ENCODE measurements at regions not wholly inside any gene's neighbourhood (a gene's known extent, or its start where the extent isn't known, plus 50 kb on each side); places are given as distances from the start of the nearest gene placed in this dataset.
"Not testable (repeated sequence)": the region's sequence is repeated elsewhere in the genome, so short reads cannot be mapped to it uniquely, and the experiment has no call there.

GRCh38 chr18:11377766-11378540 is 228.6 kb upstream of the PIEZO2 start:
- Histone ChIP-seq H3K27me3 (ENCODE audit: control insufficient read depth, insufficient read depth, low read length) (no peaks in the 10 kb centered on the region), H3K9ac (ENCODE audit: low read length) (no peak overlapping the region), H3K36me3 (ENCODE audit: control insufficient read depth, insufficient read depth, low read length) (no peaks in the 10 kb centered on the region), H3K27ac (ENCODE audit: low read depth, low read length) (no peak overlapping the region), H3K9me3 (ENCODE audit: control insufficient read depth, insufficient read depth, low read depth, low read length) (peaks cover 5% of the 10 kb centered on the region), H3K4me1 (ENCODE audit: control insufficient read depth, insufficient read depth, low read length) (no peaks in the 10 kb centered on the region), H3K4me3 (ENCODE audit: low read depth, low read length) (no peak overlapping the region)

- no peaks in the 10 kb centered on the region for H3K27me3 ChIP-seq (ENCODE audit: control insufficient read depth, insufficient read depth, low read length)
- H3K27ac ChIP-seq (ENCODE audit: low read depth, low read length), result no peak overlapping the region
These were observed 222.8 kb upstream of the PIEZO2 start for GRCh38 chr18:11372163-11372562.

GRCh38 chr18:11369556-11369955 is 220.2 kb upstream of the PIEZO2 start:
- no peak overlapping the region for H3K4me3 ChIP-seq (ENCODE audit: low read depth, low read length)
- no peaks in the 10 kb centered on the region for H3K9me3 ChIP-seq (ENCODE audit: control insufficient read depth, insufficient read depth, low read depth, low read length)
- H3K4me1 ChIP-seq (ENCODE audit: control insufficient read depth, insufficient read depth, low read length), result no peaks in the 10 kb centered on the region; the same call in 1 of the 2 replicates
- H3K36me3 ChIP-seq (ENCODE audit: control insufficient read depth, insufficient read depth, low read length), result no peaks in the 10 kb centered on the region
- H3K27ac ChIP-seq (ENCODE audit: low read depth, low read length), result no peak overlapping the region
- no peak overlapping the region for H3K9ac ChIP-seq (ENCODE audit: low read length)
- H3K27me3 ChIP-seq (ENCODE audit: control insufficient read depth, insufficient read depth, low read length), result no peaks in the 10 kb centered on the region

More at GRCh38 chr18:11372163-11372562, 222.8 kb upstream of the PIEZO2 start:
- Histone ChIP-seq H3K4me3 (ENCODE audit: low read depth, low read length) (no peak overlapping the region), H3K36me3 (ENCODE audit: control insufficient read depth, insufficient read depth, low read length) (no peaks in the 10 kb centered on the region), H3K9ac (ENCODE audit: low read length) (no peak overlapping the region), H3K9me3 (ENCODE audit: control insufficient read depth, insufficient read depth, low read depth, low read length) (no peaks in the 10 kb centered on the region), H3K4me1 (ENCODE audit: control insufficient read depth, insufficient read depth, low read length) (no peaks in the 10 kb centered on the region)

GRCh38 chr18:11368020-11368419 is 218.7 kb upstream of the PIEZO2 start:
- Histone ChIP-seq H3K9ac (ENCODE audit: low read length) (no peak overlapping the region), H3K27me3 (ENCODE audit: control insufficient read depth, insufficient read depth, low read length) (no peaks in the 10 kb centered on the region), H3K27ac (ENCODE audit: low read depth, low read length) (no peak overlapping the region), H3K4me3 (ENCODE audit: low read depth, low read length) (no peak overlapping the region), H3K9me3 (ENCODE audit: control insufficient read depth, insufficient read depth, low read depth, low read length) (no peaks in the 10 kb centered on the region), H3K4me1 (ENCODE audit: control insufficient read depth, insufficient read depth, low read length) (no peaks in the 10 kb centered on the region; the same call in 1 of the 2 replicates), H3K36me3 (ENCODE audit: control insufficient read depth, insufficient read depth, low read length) (no peaks in the 10 kb centered on the region)

GRCh38 chr18:11367351-11367750 is 218.0 kb upstream of the PIEZO2 start:
- Histone ChIP-seq H3K27ac (ENCODE audit: low read depth, low read length) (no peak overlapping the region), H3K4me1 (ENCODE audit: control insufficient read depth, insufficient read depth, low read length) (no peaks in the 10 kb centered on the region; the same call in 1 of the 2 replicates), H3K9ac (ENCODE audit: low read length) (no peak overlapping the region), H3K27me3 (ENCODE audit: control insufficient read depth, insufficient read depth, low read length) (no peaks in the 10 kb centered on the region), H3K4me3 (ENCODE audit: low read depth, low read length) (no peak overlapping the region), H3K9me3 (ENCODE audit: control insufficient read depth, insufficient read depth, low read depth, low read length) (no peaks in the 10 kb centered on the region), H3K36me3 (ENCODE audit: control insufficient read depth, insufficient read depth, low read length) (no peaks in the 10 kb centered on the region)

GRCh38 chr18:11366410-11366809 is 217.0 kb upstream of the PIEZO2 start:
- Histone ChIP-seq H3K4me3 (ENCODE audit: low read depth, low read length) (no peak overlapping the region), H3K9me3 (ENCODE audit: control insufficient read depth, insufficient read depth, low read depth, low read length) (no peaks in the 10 kb centered on the region), H3K36me3 (ENCODE audit: control insufficient read depth, insufficient read depth, low read length) (no peaks in the 10 kb centered on the region), H3K27ac (ENCODE audit: low read depth, low read length) (no peak overlapping the region), H3K27me3 (ENCODE audit: control insufficient read depth, insufficient read depth, low read length) (no peaks in the 10 kb centered on the region), H3K9ac (ENCODE audit: low read length) (no peak overlapping the region), H3K4me1 (ENCODE audit: control insufficient read depth, insufficient read depth, low read length) (no peaks in the 10 kb centered on the region; the same call in 1 of the 2 replicates)

- no peak overlapping the region for H3K9ac ChIP-seq (ENCODE audit: low read length)
- no peaks in the 10 kb centered on the region for H3K27me3 ChIP-seq (ENCODE audit: control insufficient read depth, insufficient read depth, low read length)
- H3K9me3 ChIP-seq (ENCODE audit: control insufficient read depth, insufficient read depth, low read depth, low read length), result no peaks in the 10 kb centered on the region
- no peak overlapping the region for H3K4me3 ChIP-seq (ENCODE audit: low read depth, low read length)
- H3K36me3 ChIP-seq (ENCODE audit: control insufficient read depth, insufficient read depth, low read length), result no peaks in the 10 kb centered on the region
- H3K4me1 ChIP-seq (ENCODE audit: control insufficient read depth, insufficient read depth, low read length), result no peaks in the 10 kb centered on the region; the same call in 1 of the 2 replicates
- H3K27ac ChIP-seq (ENCODE audit: low read depth, low read length), result no peak overlapping the region
These were observed 213.5 kb upstream of the PIEZO2 start for GRCh38 chr18:11362856-11363255.

GRCh38 chr18:11361862-11362261 is 212.5 kb upstream of the PIEZO2 start:
- not testable (repeated sequence) for H3K4me3 ChIP-seq (ENCODE audit: low read depth, low read length); H3K9me3 ChIP-seq (ENCODE audit: control insufficient read depth, insufficient read depth, low read depth, low read length); H3K4me1 ChIP-seq (ENCODE audit: control insufficient read depth, insufficient read depth, low read length); H3K9ac ChIP-seq (ENCODE audit: low read length); H3K36me3 ChIP-seq (ENCODE audit: control insufficient read depth, insufficient read depth, low read length); H3K27ac ChIP-seq (ENCODE audit: low read depth, low read length); H3K27me3 ChIP-seq (ENCODE audit: control insufficient read depth, insufficient read depth, low read length)

- H3K9me3 ChIP-seq (ENCODE audit: control insufficient read depth, insufficient read depth, low read depth, low read length), result no peaks in the 10 kb centered on the region
- no peak overlapping the region for H3K9ac ChIP-seq (ENCODE audit: low read length)
- H3K36me3 ChIP-seq (ENCODE audit: control insufficient read depth, insufficient read depth, low read length), result no peaks in the 10 kb centered on the region
- no peaks in the 10 kb centered on the region for H3K27me3 ChIP-seq (ENCODE audit: control insufficient read depth, insufficient read depth, low read length)
- no peaks in the 10 kb centered on the region for H3K4me1 ChIP-seq (ENCODE audit: control insufficient read depth, insufficient read depth, low read length)
- no peak overlapping the region for H3K4me3 ChIP-seq (ENCODE audit: low read depth, low read length)
- H3K27ac ChIP-seq (ENCODE audit: low read depth, low read length), result no peak overlapping the region
These were observed 208.3 kb upstream of the PIEZO2 start for GRCh38 chr18:11357678-11358077.

- not testable (repeated sequence) for H3K27me3 ChIP-seq (ENCODE audit: control insufficient read depth, insufficient read depth, low read length); H3K36me3 ChIP-seq (ENCODE audit: control insufficient read depth, insufficient read depth, low read length); H3K9ac ChIP-seq (ENCODE audit: low read length); H3K27ac ChIP-seq (ENCODE audit: low read depth, low read length); H3K4me1 ChIP-seq (ENCODE audit: control insufficient read depth, insufficient read depth, low read length); H3K4me3 ChIP-seq (ENCODE audit: low read depth, low read length)
- peaks cover 35% of the 10 kb centered on the region for H3K9me3 ChIP-seq (ENCODE audit: control insufficient read depth, insufficient read depth, low read depth, low read length)
These were observed 195.2 kb upstream of the PIEZO2 start for GRCh38 chr18:11344576-11344975.

- Histone ChIP-seq H3K4me3 (ENCODE audit: low read depth, low read length) (no peak overlapping the region), H3K4me1 (ENCODE audit: control insufficient read depth, insufficient read depth, low read length) (no peaks in the 10 kb centered on the region), H3K9ac (ENCODE audit: low read length) (no peak overlapping the region), H3K36me3 (ENCODE audit: control insufficient read depth, insufficient read depth, low read length) (no peaks in the 10 kb centered on the region), H3K9me3 (ENCODE audit: control insufficient read depth, insufficient read depth, low read depth, low read length) (peaks cover 29% of the 10 kb centered on the region), H3K27ac (ENCODE audit: low read depth, low read length) (no peak overlapping the region), H3K27me3 (ENCODE audit: control insufficient read depth, insufficient read depth, low read length) (no peaks in the 10 kb centered on the region)
These were observed 193.7 kb upstream of the PIEZO2 start for GRCh38 chr18:11343096-11343495.
